ENCODE measurements at regions not wholly inside any gene's neighbourhood (a gene's known extent, or its start where the extent isn't known, plus 50 kb on each side); places are given as distances from the start of the nearest gene placed in this dataset.
"Not testable (repeated sequence)": the region's sequence is repeated elsewhere in the genome, so short reads cannot be mapped to it uniquely, and the experiment has no call there.

GRCh38 chr5:121658221-121658620, 193.5 kb upstream of the FTMT start:
- no peak for DNase-seq (ENCODE audit: low read depth)
- TF ChIP-seq CTCF (conservative IDR thresholded peaks at IDR 0.05; ENCODE audit: low read depth, low read length), result no peak
- H3K4me3 ChIP-seq (ENCODE audit: low read length), result no peak overlapping the region

DNA sequence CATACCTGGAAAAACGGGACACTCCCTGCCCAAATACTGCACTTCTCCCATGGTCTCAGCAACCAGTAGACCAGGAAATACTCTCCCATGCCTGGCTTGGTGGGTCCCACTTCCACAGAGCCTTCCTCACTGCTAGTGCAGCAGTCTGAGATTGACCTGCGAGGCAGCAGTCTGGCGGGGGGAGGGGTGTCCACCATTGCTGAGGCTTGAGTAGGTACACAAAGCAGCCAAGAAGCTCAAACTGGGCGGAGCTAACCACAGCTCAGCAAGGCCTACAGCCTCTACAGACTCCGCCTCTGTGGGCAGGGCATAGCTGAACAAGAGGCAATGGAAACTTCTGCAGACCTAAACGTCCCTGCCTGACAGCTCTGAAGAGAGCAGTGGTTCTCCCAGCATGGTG, 191.5 kb upstream of the FTMT start:
- TF ChIP-seq CTCF (conservative IDR thresholded peaks at IDR 0.05; ENCODE audit: low read depth, low read length), result no peak
- H3K4me3 ChIP-seq (ENCODE audit: low read length), result no peak overlapping the region
- DNase-seq (ENCODE audit: low read depth), result no peak

GRCh38 chr5:121665542-121665941, 186.1 kb upstream of the FTMT start:
- not testable (repeated sequence) for DNase-seq (ENCODE audit: low read depth); H3K4me3 ChIP-seq (ENCODE audit: low read length)

GRCh38 chr5:121667292-121667691, 184.4 kb upstream of the FTMT start:
- no peak for DNase-seq (ENCODE audit: low read depth)
- no peak for TF ChIP-seq CTCF (conservative IDR thresholded peaks at IDR 0.05; ENCODE audit: low read depth, low read length)
- H3K4me3 ChIP-seq (ENCODE audit: low read length), result no peak overlapping the region

- DNase-seq (ENCODE audit: low read depth), result no peak
- no peak overlapping the region for H3K4me3 ChIP-seq (ENCODE audit: low read length)
- no peak for TF ChIP-seq CTCF (conservative IDR thresholded peaks at IDR 0.05; ENCODE audit: low read depth, low read length)
Measured at GRCh38 chr5:121668635-121669034, 183.0 kb upstream of the FTMT start.

GRCh38 chr5:121671624-121672023, 180.1 kb upstream of the FTMT start:
- TF ChIP-seq CTCF (conservative IDR thresholded peaks at IDR 0.05; ENCODE audit: low read depth, low read length), result no peak
- no peak for DNase-seq (ENCODE audit: low read depth)
- no peak overlapping the region for H3K4me3 ChIP-seq (ENCODE audit: low read length)

GRCh38 chr5:121675924-121676323, 175.8 kb upstream of the FTMT start:
- TF ChIP-seq CTCF (conservative IDR thresholded peaks at IDR 0.05; ENCODE audit: low read depth, low read length), result no peak
- H3K4me3 ChIP-seq (ENCODE audit: low read length), result no peak overlapping the region
- no peak for DNase-seq (ENCODE audit: low read depth)

GRCh38 chr5:121681229-121681855, 170.3 kb upstream of the FTMT start:
- no peak for DNase-seq (ENCODE audit: low read depth)
- TF ChIP-seq CTCF (conservative IDR thresholded peaks at IDR 0.05; ENCODE audit: low read depth, low read length), result no peak
- H3K4me3 ChIP-seq (ENCODE audit: low read length), result no peak overlapping the region
